Loucy (cell line): ENCODE measurements at regions not wholly inside any gene's neighbourhood (a gene's known extent, or its start where the extent isn't known, plus 50 kb on each side); places are given as distances from the start of the nearest gene placed in this dataset.

Source experiments
- H2AFZ ChIP-seq: fragments of 200-600 bp; sonication (generic); 2 replicates; pipeline ENCODE4 v1.6.0; 2016; ENCODE audit warnings: antibody characterized with exemption, mild to moderate bottlenecking, low read length, moderate library complexity
- H3F3A ChIP-seq: fragments of 200-600 bp; 2 replicates; pipeline ENCODE4 v1.6.0; 2016; ENCODE audit warnings: antibody characterized with exemption, low read depth, mild to moderate bottlenecking
- H3K27me3 ChIP-seq: fragments of 200-600 bp; sonication (generic); 2 replicates; pipeline ENCODE4 v1.6.1; 2014; ENCODE audit warnings: low read length, mild to moderate bottlenecking; ENCODE audit not compliant: insufficient read depth, poor library complexity, severe bottlenecking
- H3K36me3 ChIP-seq: fragments of 200-600 bp; sonication (generic); 2 replicates; pipeline ENCODE4 v1.6.1; 2016; ENCODE audit warnings: low read length; ENCODE audit not compliant: insufficient read depth
- H3K4me1 ChIP-seq: fragments of 200-600 bp; sonication (generic); 2 replicates; pipeline ENCODE4 v1.5.1; 2014; ENCODE audit warnings: low read length, mild to moderate bottlenecking; ENCODE audit not compliant: insufficient read depth, poor library complexity, severe bottlenecking
- H3K4me2 ChIP-seq: fragments of 200-600 bp; sonication (generic); 2 replicates; pipeline ENCODE4 v1.6.0; 2014; ENCODE audit warnings: antibody characterized with exemption, low read length, low read depth, mild to moderate bottlenecking; ENCODE audit not compliant: poor library complexity, severe bottlenecking
- H3K4me3 ChIP-seq: fragments of 200-600 bp; sonication (generic); 2 replicates; pipeline ENCODE4 v1.5.1; 2014; ENCODE audit warnings: low read length, mild to moderate bottlenecking, mixed read lengths; ENCODE audit not compliant: poor library complexity, severe bottlenecking
- H3K79me2 ChIP-seq: fragments of 200-600 bp; sonication (generic); 2 replicates; pipeline ENCODE4 v1.6.1; 2014; ENCODE audit warnings: low read length; ENCODE audit not compliant: insufficient read depth
- H3K9ac ChIP-seq: fragments of 200-600 bp; sonication (generic); 2 replicates; pipeline ENCODE4 v1.6.0; 2014; ENCODE audit warnings: mild to moderate bottlenecking, low read depth, low read length, moderate library complexity; ENCODE audit not compliant: poor library complexity, severe bottlenecking
- H3K9me2 ChIP-seq: fragments of 200-600 bp; sonication (generic); replicated peaks from 2 replicates; pipeline ENCODE4 v1.6.1; 2016; ENCODE audit warnings: low read depth, low read length, mixed read lengths
- H3K9me3 ChIP-seq: fragments of 200-600 bp; sonication (generic); 2 replicates; pipeline ENCODE4 v1.6.1; 2014; ENCODE audit warnings: mild to moderate bottlenecking, antibody characterized with exemption, low read length, low read depth; ENCODE audit not compliant: insufficient read depth
- H4K20me1 ChIP-seq: fragments of 200-600 bp; sonication (generic); 2 replicates; pipeline ENCODE4 v1.6.0; 2014; ENCODE audit warnings: antibody characterized with exemption, low read length, mild to moderate bottlenecking; ENCODE audit not compliant: insufficient read depth, poor library complexity, severe bottlenecking
- CTCF ChIP-seq: fragments of 200-600 bp; sonication (generic); conservative IDR thresholded peaks from 2 replicates; pipeline ENCODE4 v1.5.1; 2014; ENCODE audit warnings: mild to moderate bottlenecking, antibody characterized with exemption, low read length
- EZH2phosphoT487 ChIP-seq: fragments of 200-600 bp; IDR thresholded peaks from 2 replicates; pipeline ENCODE4 v1.6.1; 2018; ENCODE audit warnings: antibody characterized with exemption, mild to moderate bottlenecking, moderate library complexity, borderline replicate concordance

- Histone ChIP-seq H3K4me2 (no peak overlapping the region), H3K9me2 (no peaks in the 10 kb centered on the region), H4K20me1 (no peaks in the 10 kb centered on the region), H3K4me3 (no peak overlapping the region), H3K36me3 (no peaks in the 10 kb centered on the region), H2AFZ (no peak overlapping the region), H3K4me1 (no peaks in the 10 kb centered on the region), H3K79me2 (no peaks in the 10 kb centered on the region), H3F3A (no peaks in the 10 kb centered on the region), H3K27me3 (no peaks in the 10 kb centered on the region), H3K9me3 (no peaks in the 10 kb centered on the region), H3K9ac (no peak overlapping the region)
- TF ChIP-seq CTCF (no peak), EZH2phosphoT487 (no peak)
These were observed 82.7 kb downstream of the THAP12 start for GRCh38 chr11:76298255-76298654.

GRCh38 chr11:76296731-76297542 is 84.0 kb downstream of the THAP12 start:
- Histone ChIP-seq H3K9me3 (no peaks in the 10 kb centered on the region), H3K4me2 (no peak overlapping the region), H4K20me1 (no peaks in the 10 kb centered on the region), H3K79me2 (no peaks in the 10 kb centered on the region), H3K36me3 (no peaks in the 10 kb centered on the region), H2AFZ (no peak overlapping the region), H3K9me2 (no peaks in the 10 kb centered on the region), H3K9ac (no peak overlapping the region), H3K4me1 (no peaks in the 10 kb centered on the region), H3F3A (no peaks in the 10 kb centered on the region), H3K27me3 (no peaks in the 10 kb centered on the region), H3K4me3 (no peak overlapping the region)
- TF ChIP-seq EZH2phosphoT487 (no peak), CTCF (no peak)

DNA sequence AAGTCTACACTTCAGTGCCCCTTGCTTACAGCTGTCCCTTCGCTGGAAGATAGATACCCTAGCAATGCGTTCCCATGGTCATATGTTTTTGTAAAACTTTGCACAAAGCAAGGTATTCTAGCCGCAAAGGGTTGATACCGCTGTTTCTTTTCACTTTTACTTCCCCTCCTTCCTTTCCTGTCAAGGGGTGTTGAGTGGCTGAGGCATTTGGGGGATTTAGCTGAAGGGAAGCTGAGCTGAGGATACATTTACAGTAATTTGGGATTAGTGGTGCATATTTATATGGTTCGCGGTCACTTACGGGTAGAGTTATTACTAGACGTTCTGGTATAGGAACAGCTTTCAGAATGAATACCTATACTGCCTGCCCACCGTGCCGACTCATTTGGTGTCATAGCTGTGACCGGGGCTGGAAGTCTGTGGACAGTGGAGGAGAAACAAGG is 86.9 kb upstream of the WNT11 start:
- Histone ChIP-seq H3K4me2 (no peak overlapping the region), H2AFZ (no peak overlapping the region), H3K79me2 (no peaks in the 10 kb centered on the region), H3K4me1 (peaks cover 8% of the 10 kb centered on the region), H3F3A (no peaks in the 10 kb centered on the region), H3K9me2 (no peaks in the 10 kb centered on the region), H3K9me3 (no peaks in the 10 kb centered on the region), H4K20me1 (no peaks in the 10 kb centered on the region), H3K4me3 (no peak overlapping the region), H3K36me3 (no peaks in the 10 kb centered on the region), H3K9ac (no peak overlapping the region), H3K27me3 (no peaks in the 10 kb centered on the region)
- no peak for TF ChIP-seq CTCF
- TF ChIP-seq EZH2phosphoT487, result no peak
